ENCODE measurements at regions not wholly inside any gene's neighbourhood (a gene's known extent, or its start where the extent isn't known, plus 50 kb on each side); places are given as distances from the start of the nearest gene placed in this dataset.

- TF ChIP-seq POLR2AphosphoS5 (IDR thresholded peaks at IDR 0.05; ENCODE audit: low read depth, low read length) (no peak), CTCF (IDR thresholded peaks at IDR 0.05) (no peak), REST (IDR thresholded peaks at IDR 0.05; ENCODE audit: insufficient read depth in 1 of 2, low read depth in 2 of 2, low read length in 1 of 2) (no peak)
These were observed 222.7 kb downstream of the CHIC2 start for GRCh38 chr4:53841711-53842110.

Data from Panc1 (cell line).